ENCODE measurements at regions not wholly inside any gene's neighbourhood (a gene's known extent, or its start where the extent isn't known, plus 50 kb on each side); places are given as distances from the start of the nearest gene placed in this dataset.

DNA sequence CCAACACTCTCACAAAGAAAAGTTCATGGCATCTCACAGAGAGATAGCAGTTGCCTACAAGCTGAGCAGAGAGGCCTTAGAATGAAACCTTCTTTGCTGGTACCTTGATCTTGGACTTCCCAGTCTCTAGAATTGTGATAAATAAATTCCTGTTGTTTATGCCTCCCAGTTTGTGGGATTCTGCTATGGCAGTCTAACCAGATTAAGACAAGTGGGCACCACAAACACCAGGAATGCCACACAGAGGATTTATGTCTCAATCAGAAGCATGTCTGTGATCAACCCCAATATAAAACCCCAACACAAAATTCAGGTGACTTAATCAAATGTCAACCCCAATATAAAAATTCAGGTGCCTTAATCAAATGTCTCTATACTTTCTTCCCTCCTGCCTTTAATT, 581.3 kb downstream of the XPNPEP1 start:
- no peak for TF ChIP-seq NR2F2 (IDR thresholded peaks at IDR 0.05)
- TF ChIP-seq EGR1 (IDR thresholded peaks at IDR 0.05; ENCODE audit: low read depth in 2 of 2), result no peak
- TF ChIP-seq YY1 (IDR thresholded peaks at IDR 0.05), result no peak
- TF ChIP-seq, protein P1, sequence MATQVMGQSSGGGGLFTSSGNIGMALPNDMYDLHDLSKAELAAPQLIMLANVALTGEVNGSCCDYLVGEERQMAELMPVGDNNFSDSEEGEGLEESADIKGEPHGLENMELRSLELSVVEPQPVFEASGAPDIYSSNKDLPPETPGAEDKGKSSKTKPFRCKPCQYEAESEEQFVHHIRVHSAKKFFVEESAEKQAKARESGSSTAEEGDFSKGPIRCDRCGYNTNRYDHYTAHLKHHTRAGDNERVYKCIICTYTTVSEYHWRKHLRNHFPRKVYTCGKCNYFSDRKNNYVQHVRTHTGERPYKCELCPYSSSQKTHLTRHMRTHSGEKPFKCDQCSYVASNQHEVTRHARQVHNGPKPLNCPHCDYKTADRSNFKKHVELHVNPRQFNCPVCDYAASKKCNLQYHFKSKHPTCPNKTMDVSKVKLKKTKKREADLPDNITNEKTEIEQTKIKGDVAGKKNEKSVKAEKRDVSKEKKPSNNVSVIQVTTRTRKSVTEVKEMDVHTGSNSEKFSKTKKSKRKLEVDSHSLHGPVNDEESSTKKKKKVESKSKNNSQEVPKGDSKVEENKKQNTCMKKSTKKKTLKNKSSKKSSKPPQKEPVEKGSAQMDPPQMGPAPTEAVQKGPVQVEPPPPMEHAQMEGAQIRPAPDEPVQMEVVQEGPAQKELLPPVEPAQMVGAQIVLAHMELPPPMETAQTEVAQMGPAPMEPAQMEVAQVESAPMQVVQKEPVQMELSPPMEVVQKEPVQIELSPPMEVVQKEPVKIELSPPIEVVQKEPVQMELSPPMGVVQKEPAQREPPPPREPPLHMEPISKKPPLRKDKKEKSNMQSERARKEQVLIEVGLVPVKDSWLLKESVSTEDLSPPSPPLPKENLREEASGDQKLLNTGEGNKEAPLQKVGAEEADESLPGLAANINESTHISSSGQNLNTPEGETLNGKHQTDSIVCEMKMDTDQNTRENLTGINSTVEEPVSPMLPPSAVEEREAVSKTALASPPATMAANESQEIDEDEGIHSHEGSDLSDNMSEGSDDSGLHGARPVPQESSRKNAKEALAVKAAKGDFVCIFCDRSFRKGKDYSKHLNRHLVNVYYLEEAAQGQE (IDR thresholded peaks at IDR 0.05), result no peak
- Histone ChIP-seq H3K9ac (ENCODE audit: low read depth in 1 of 2, low read length in 2 of 2) (no peak overlapping the region), H3K9me3 (ENCODE audit: control insufficient read depth in 4 of 4, low read length in 3 of 4) (no peaks in the 10 kb centered on the region), H3K27me3 (ENCODE audit: control insufficient read depth in 4 of 4, insufficient read depth in 4 of 4, low read length in 3 of 4) (no peaks in the 10 kb centered on the region), H3K36me3 (ENCODE audit: control insufficient read depth in 4 of 4, insufficient read depth in 3 of 4, low read depth in 1 of 4, low read length in 3 of 4) (no peaks in the 10 kb centered on the region), H3K4me3 (ENCODE audit: low read depth in 1 of 3, low read length in 3 of 3) (no peak overlapping the region), H3K27ac (ENCODE audit: low read depth in 1 of 2, low read length in 2 of 2) (no peak overlapping the region), H3K4me1 (ENCODE audit: control insufficient read depth in 4 of 4, insufficient read depth in 4 of 4, low read length in 3 of 4) (no peaks in the 10 kb centered on the region)
- no peak for DNase-seq (ENCODE audit: low spot score)

DNA sequence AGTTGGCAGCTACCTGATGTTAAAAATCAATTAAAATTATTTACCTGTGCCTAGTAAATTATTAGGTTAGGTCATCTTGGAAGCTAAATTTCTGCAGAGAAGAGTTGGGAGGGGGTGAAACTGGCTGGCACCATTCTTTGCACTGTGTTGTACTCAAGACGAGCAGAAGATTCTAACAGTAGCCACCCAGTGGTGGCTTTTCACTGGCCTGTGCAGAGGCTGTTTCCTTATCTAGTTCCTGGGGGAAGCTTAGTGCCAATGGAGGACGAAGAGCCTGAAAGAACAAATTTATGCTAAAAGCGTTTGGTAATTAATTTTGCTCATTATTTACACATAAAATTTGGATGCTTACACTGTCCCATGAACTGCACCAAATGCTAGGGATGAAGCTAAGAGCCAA, 595.3 kb downstream of the XPNPEP1 start:
- 70% methylated on average over 3 of the region's 3 CpGs for WGBS
- Histone ChIP-seq H3K4me3 (ENCODE audit: low read depth in 1 of 3, low read length in 3 of 3) (no peak overlapping the region), H3K4me1 (ENCODE audit: control insufficient read depth in 4 of 4, insufficient read depth in 4 of 4, low read length in 3 of 4) (no peaks in the 10 kb centered on the region), H3K36me3 (ENCODE audit: control insufficient read depth in 4 of 4, insufficient read depth in 3 of 4, low read depth in 1 of 4, low read length in 3 of 4) (no peaks in the 10 kb centered on the region), H3K27ac (ENCODE audit: low read depth in 1 of 2, low read length in 2 of 2) (no peak overlapping the region), H3K9me3 (ENCODE audit: control insufficient read depth in 4 of 4, low read length in 3 of 4) (no peaks in the 10 kb centered on the region), H3K27me3 (ENCODE audit: control insufficient read depth in 4 of 4, insufficient read depth in 4 of 4, low read length in 3 of 4) (peaks cover 0 to 7% (median 0%) of the 10 kb centered on the region in 4 donors), H3K9ac (ENCODE audit: low read depth in 1 of 2, low read length in 2 of 2) (no peak overlapping the region)
- TF ChIP-seq RAD21 (IDR thresholded peaks at IDR 0.05) (no peak), RXRA (IDR thresholded peaks at IDR 0.05) (no peak), GABPA (IDR thresholded peaks at IDR 0.05 in 1 of 2, conservative IDR thresholded peaks at IDR 0.05 in 1 of 2) (no peak), HNF4A (conservative IDR thresholded peaks at IDR 0.05) (no peak), TAF1 (conservative IDR thresholded peaks at IDR 0.05) (no peak), SP1 (IDR thresholded peaks at IDR 0.05) (no peak), JUND (IDR thresholded peaks at IDR 0.05) (no peak), FOXA1 (IDR thresholded peaks at IDR 0.05) (no peak), HNF4G (IDR thresholded peaks at IDR 0.05) (no peak)
- TF ChIP-seq, protein P2, sequence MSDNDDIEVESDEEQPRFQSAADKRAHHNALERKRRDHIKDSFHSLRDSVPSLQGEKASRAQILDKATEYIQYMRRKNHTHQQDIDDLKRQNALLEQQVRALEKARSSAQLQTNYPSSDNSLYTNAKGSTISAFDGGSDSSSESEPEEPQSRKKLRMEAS (IDR thresholded peaks at IDR 0.05), result no peak
- TF ChIP-seq, protein P3, sequence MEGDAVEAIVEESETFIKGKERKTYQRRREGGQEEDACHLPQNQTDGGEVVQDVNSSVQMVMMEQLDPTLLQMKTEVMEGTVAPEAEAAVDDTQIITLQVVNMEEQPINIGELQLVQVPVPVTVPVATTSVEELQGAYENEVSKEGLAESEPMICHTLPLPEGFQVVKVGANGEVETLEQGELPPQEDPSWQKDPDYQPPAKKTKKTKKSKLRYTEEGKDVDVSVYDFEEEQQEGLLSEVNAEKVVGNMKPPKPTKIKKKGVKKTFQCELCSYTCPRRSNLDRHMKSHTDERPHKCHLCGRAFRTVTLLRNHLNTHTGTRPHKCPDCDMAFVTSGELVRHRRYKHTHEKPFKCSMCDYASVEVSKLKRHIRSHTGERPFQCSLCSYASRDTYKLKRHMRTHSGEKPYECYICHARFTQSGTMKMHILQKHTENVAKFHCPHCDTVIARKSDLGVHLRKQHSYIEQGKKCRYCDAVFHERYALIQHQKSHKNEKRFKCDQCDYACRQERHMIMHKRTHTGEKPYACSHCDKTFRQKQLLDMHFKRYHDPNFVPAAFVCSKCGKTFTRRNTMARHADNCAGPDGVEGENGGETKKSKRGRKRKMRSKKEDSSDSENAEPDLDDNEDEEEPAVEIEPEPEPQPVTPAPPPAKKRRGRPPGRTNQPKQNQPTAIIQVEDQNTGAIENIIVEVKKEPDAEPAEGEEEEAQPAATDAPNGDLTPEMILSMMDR (IDR thresholded peaks at IDR 0.05; ENCODE audit: low read depth, low read length, missing input control), result no peak
- TF ChIP-seq, protein P4, sequence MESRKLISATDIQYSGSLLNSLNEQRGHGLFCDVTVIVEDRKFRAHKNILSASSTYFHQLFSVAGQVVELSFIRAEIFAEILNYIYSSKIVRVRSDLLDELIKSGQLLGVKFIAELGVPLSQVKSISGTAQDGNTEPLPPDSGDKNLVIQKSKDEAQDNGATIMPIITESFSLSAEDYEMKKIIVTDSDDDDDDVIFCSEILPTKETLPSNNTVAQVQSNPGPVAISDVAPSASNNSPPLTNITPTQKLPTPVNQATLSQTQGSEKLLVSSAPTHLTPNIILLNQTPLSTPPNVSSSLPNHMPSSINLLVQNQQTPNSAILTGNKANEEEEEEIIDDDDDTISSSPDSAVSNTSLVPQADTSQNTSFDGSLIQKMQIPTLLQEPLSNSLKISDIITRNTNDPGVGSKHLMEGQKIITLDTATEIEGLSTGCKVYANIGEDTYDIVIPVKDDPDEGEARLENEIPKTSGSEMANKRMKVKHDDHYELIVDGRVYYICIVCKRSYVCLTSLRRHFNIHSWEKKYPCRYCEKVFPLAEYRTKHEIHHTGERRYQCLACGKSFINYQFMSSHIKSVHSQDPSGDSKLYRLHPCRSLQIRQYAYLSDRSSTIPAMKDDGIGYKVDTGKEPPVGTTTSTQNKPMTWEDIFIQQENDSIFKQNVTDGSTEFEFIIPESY (IDR thresholded peaks at IDR 0.05), result no peak
- TF ChIP-seq, protein P1 (IDR thresholded peaks at IDR 0.05), result no peak
- DNase-seq (ENCODE audit: low spot score), result no peak

All from liver (tissue), 8 donors.